ENCODE measurements at regions not wholly inside any gene's neighbourhood (a gene's known extent, or its start where the extent isn't known, plus 50 kb on each side); places are given as distances from the start of the nearest gene placed in this dataset.

- no peak for TF ChIP-seq TEAD4 (IDR thresholded peaks at IDR 0.05)
- TF ChIP-seq RAD21 (IDR thresholded peaks at IDR 0.05; ENCODE audit: low read depth), result no peak
- TF ChIP-seq NFIC (IDR thresholded peaks at IDR 0.05), result no peak
- TF ChIP-seq EP300 (IDR thresholded peaks at IDR 0.05; ENCODE audit: borderline replicate concordance), result no peak
- TF ChIP-seq MAX (IDR thresholded peaks at IDR 0.05), result no peak
- TF ChIP-seq REST (IDR thresholded peaks at IDR 0.05; ENCODE audit: low read depth), result no peak
- no peak for TF ChIP-seq CREB1 (IDR thresholded peaks at IDR 0.05; ENCODE audit: low read depth)
- no peak for TF ChIP-seq TCF12 (IDR thresholded peaks at IDR 0.05; ENCODE audit: low read depth)
- TF ChIP-seq YY1 (IDR thresholded peaks at IDR 0.05; ENCODE audit: low read depth), result no peak
- TF ChIP-seq ZBTB7A (IDR thresholded peaks at IDR 0.05; ENCODE audit: low read depth), result no peak
These were observed 82.8 kb upstream of the SLC4A4 start for GRCh38 chr4:71255976-71256375.
